Mammary epithelial cell (primary cell): ENCODE measurements at regions not wholly inside any gene's neighbourhood (a gene's known extent, or its start where the extent isn't known, plus 50 kb on each side); places are given as distances from the start of the nearest gene placed in this dataset.

Experiments used
- EZH2 ChIP-seq: IDR thresholded peaks from 2 replicates; pipeline ENCODE4 v1.6.1; 2012; ENCODE audit warnings: low read length, inconsistent platforms, borderline replicate concordance
- TF ChIP-seq, protein P1 (sequence below), 2 donors: IDR thresholded peaks in 1 of 2; conservative IDR thresholded peaks in 1 of 2; 2 replicates each; pipeline ENCODE4 v1.5.1; 2011 to 2012; ENCODE audit warnings: inconsistent platforms in 2 of 2, low read length in 2 of 2, mild to moderate bottlenecking in 2 of 2, control low read depth in 1 of 2, low read depth in 1 of 2; ENCODE audit not compliant: insufficient read depth in 1 of 2; ENCODE audit errors: extremely low read depth in 1 of 2

DNA sequence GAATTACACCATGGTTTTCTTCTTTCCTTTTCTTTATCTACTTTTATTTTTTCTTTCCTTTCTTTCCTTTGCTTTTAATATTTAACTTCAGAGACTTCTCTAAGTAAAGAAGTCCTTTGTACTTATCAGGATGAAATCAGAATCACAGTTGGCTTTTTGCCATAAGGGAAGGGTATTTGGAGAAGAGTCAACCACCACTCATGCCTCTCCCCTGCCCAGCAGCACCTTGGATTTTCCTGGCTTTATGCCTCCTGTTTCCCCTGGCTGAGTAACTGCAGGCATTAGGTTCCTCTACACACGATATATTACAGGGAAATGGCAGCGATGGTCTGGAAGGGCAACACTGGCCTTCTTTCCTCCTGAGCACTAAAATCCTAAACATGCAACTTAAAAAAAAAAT, 266.4 kb upstream of the CAND1 start:
- TF ChIP-seq, protein P1, sequence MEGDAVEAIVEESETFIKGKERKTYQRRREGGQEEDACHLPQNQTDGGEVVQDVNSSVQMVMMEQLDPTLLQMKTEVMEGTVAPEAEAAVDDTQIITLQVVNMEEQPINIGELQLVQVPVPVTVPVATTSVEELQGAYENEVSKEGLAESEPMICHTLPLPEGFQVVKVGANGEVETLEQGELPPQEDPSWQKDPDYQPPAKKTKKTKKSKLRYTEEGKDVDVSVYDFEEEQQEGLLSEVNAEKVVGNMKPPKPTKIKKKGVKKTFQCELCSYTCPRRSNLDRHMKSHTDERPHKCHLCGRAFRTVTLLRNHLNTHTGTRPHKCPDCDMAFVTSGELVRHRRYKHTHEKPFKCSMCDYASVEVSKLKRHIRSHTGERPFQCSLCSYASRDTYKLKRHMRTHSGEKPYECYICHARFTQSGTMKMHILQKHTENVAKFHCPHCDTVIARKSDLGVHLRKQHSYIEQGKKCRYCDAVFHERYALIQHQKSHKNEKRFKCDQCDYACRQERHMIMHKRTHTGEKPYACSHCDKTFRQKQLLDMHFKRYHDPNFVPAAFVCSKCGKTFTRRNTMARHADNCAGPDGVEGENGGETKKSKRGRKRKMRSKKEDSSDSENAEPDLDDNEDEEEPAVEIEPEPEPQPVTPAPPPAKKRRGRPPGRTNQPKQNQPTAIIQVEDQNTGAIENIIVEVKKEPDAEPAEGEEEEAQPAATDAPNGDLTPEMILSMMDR (conservative IDR thresholded peaks at IDR 0.05 in 1 of 2, IDR thresholded peaks at IDR 0.05 in 1 of 2; ENCODE audit: extremely low read depth in 1 of 2, insufficient read depth in 1 of 2, low read depth in 1 of 2, low read length in 2 of 2): no peak
- TF ChIP-seq EZH2: no peak
